Keratinocyte (primary cell): ENCODE measurements at regions not wholly inside any gene's neighbourhood (a gene's known extent, or its start where the extent isn't known, plus 50 kb on each side); places are given as distances from the start of the nearest gene placed in this dataset.

Experiments used
- CTCF ChIP-seq, 3 experiments: IDR thresholded peaks in 1 of 3; conservative IDR thresholded peaks in 1 of 3; optimal IDR thresholded peaks in 1 of 3; 2 replicates in 2 of 3; 3 replicates in 1 of 3; pipeline versions ENCODE3 to v1.5.1; 2011; ENCODE audit warnings: low read length in 3 of 3, mild to moderate bottlenecking in 3 of 3, moderate library complexity in 2 of 3, control low read depth in 1 of 3, inconsistent platforms in 1 of 3; ENCODE audit not compliant: insufficient read depth in 2 of 3; ENCODE audit errors: extremely low read depth in 1 of 3
- EZH2 ChIP-seq: IDR thresholded peaks from one replicate; pipeline ENCODE4 v1.6.1; 2012; ENCODE audit warnings: inconsistent platforms, mild to moderate bottlenecking, low read length, moderate library complexity

GRCh38 chr5:60162441-60162840 lies 268.9 kb upstream of the PDE4D start:
- TF ChIP-seq CTCF (optimal IDR thresholded peaks at IDR 0.05 in 1 of 3, IDR thresholded peaks at IDR 0.05 in 1 of 3, conservative IDR thresholded peaks at IDR 0.05 in 1 of 3; ENCODE audit: extremely low read depth in 1 of 3, insufficient read depth in 2 of 3, low read length in 3 of 3) (no peak), EZH2 (no peak)
